ENCODE measurements at regions not wholly inside any gene's neighbourhood (a gene's known extent, or its start where the extent isn't known, plus 50 kb on each side); places are given as distances from the start of the nearest gene placed in this dataset.

GRCh38 chr12:14048941-14049545 is 67.6 kb upstream of the GRIN2B start (continued):
- TF ChIP-seq MYBL2 (CRISPR knock-in tag; IDR thresholded peaks at IDR 0.05) (no peak), ZNF317 (CRISPR knock-in tag; IDR thresholded peaks at IDR 0.05; ENCODE audit: borderline replicate concordance, low read depth) (no peak), FOXK1 (CRISPR knock-in tag; IDR thresholded peaks at IDR 0.05) (no peak), ETV6 (CRISPR knock-in tag; IDR thresholded peaks at IDR 0.05) (no peak), E2F5 (CRISPR knock-in tag; IDR thresholded peaks at IDR 0.05) (no peak), PRRX2 (CRISPR knock-in tag; IDR thresholded peaks at IDR 0.05) (no peak), TEAD1 (CRISPR knock-in tag; IDR thresholded peaks at IDR 0.05) (no peak), ZNF219 (CRISPR knock-in tag; IDR thresholded peaks at IDR 0.05; ENCODE audit: borderline replicate concordance) (no peak)
- TF ChIP-seq, protein P1, sequence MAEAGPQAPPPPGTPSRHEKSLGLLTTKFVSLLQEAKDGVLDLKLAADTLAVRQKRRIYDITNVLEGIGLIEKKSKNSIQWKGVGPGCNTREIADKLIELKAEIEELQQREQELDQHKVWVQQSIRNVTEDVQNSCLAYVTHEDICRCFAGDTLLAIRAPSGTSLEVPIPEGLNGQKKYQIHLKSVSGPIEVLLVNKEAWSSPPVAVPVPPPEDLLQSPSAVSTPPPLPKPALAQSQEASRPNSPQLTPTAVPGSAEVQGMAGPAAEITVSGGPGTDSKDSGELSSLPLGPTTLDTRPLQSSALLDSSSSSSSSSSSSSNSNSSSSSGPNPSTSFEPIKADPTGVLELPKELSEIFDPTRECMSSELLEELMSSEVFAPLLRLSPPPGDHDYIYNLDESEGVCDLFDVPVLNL (CRISPR knock-in tag; IDR thresholded peaks at IDR 0.05; ENCODE audit: borderline replicate concordance, low read depth), result no peak

- H3K4me3 Mint-ChIP-seq, result no peak overlapping the region
- ChIA-PET POLR2A (no interaction called here), CTCF (interaction anchor here (0.5 to 1.8 kb wide), 4 partner anchors 76 to 109 kb away, joined by 3 to 9 read pairs (median 4); partner anchors contain the start of gene GRIN2B)
- no peaks in the 10 kb centered on the region for H3K36me3 Mint-ChIP-seq
- H3K27ac Mint-ChIP-seq, result no peak overlapping the region
- H3K27me3 Mint-ChIP-seq (ENCODE audit: low read depth), result no peaks in the 10 kb centered on the region; the same call in 1 of the 2 replicates
- H3K4me1 Mint-ChIP-seq, result no peaks in the 10 kb centered on the region
- DNase-seq (ENCODE audit: low spot score) (no peak), ATAC-seq (peak; percentile 60)
- H3K9me3 Mint-ChIP-seq, result no peaks in the 10 kb centered on the region
- TF ChIP-seq ZMAT4 (CRISPR knock-in tag; IDR thresholded peaks at IDR 0.05) (no peak), NR1H2 (CRISPR knock-in tag; IDR thresholded peaks at IDR 0.05) (no peak), ETV6 (CRISPR knock-in tag; IDR thresholded peaks at IDR 0.05) (no peak), ZNF671 (CRISPR knock-in tag; IDR thresholded peaks at IDR 0.05) (no peak), EMX1 (CRISPR knock-in tag; IDR thresholded peaks at IDR 0.05) (no peak), TP53 (CRISPR knock-in tag; IDR thresholded peaks at IDR 0.05) (no peak), E2F1 (CRISPR knock-in tag; IDR thresholded peaks at IDR 0.05) (no peak), ZNF532 (CRISPR knock-in tag; IDR thresholded peaks at IDR 0.05; ENCODE audit: borderline replicate concordance) (no peak), IRF2 (CRISPR knock-in tag; IDR thresholded peaks at IDR 0.05; ENCODE audit: borderline replicate concordance, low read depth) (no peak), NR3C1 (CRISPR knock-in tag; conservative IDR thresholded peaks at IDR 0.05; ENCODE audit: low read depth) (no peak), IRF1 (CRISPR knock-in tag; IDR thresholded peaks at IDR 0.05) (no peak), HMGXB4 (CRISPR knock-in tag; IDR thresholded peaks at IDR 0.05) (no peak), ZNF416 (CRISPR knock-in tag; IDR thresholded peaks at IDR 0.05) (no peak)
- TF ChIP-seq, protein P2, sequence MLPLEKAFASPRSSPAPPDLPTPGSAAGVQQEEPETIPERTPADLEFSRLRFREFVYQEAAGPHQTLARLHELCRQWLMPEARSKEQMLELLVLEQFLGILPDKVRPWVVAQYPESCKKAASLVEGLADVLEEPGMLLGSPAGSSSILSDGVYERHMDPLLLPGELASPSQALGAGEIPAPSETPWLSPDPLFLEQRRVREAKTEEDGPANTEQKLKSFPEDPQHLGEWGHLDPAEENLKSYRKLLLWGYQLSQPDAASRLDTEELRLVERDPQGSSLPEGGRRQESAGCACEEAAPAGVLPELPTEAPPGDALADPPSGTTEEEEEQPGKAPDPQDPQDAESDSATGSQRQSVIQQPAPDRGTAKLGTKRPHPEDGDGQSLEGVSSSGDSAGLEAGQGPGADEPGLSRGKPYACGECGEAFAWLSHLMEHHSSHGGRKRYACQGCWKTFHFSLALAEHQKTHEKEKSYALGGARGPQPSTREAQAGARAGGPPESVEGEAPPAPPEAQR (CRISPR knock-in tag; IDR thresholded peaks at IDR 0.05), result no peak
- TF ChIP-seq, protein P3, sequence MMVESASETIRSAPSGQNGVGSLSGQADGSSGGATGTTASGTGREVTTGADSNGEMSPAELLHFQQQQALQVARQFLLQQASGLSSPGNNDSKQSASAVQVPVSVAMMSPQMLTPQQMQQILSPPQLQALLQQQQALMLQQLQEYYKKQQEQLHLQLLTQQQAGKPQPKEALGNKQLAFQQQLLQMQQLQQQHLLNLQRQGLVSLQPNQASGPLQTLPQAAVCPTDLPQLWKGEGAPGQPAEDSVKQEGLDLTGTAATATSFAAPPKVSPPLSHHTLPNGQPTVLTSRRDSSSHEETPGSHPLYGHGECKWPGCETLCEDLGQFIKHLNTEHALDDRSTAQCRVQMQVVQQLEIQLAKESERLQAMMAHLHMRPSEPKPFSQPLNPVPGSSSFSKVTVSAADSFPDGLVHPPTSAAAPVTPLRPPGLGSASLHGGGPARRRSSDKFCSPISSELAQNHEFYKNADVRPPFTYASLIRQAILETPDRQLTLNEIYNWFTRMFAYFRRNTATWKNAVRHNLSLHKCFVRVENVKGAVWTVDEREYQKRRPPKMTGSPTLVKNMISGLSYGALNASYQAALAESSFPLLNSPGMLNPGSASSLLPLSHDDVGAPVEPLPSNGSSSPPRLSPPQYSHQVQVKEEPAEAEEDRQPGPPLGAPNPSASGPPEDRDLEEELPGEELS (CRISPR knock-in tag; IDR thresholded peaks at IDR 0.05), result no peak
Measured at GRCh38 chr12:14057895-14058294, 76.5 kb upstream of the GRIN2B start.
